AG04450 (cell line): ENCODE measurements at regions not wholly inside any gene's neighbourhood (a gene's known extent, or its start where the extent isn't known, plus 50 kb on each side); places are given as distances from the start of the nearest gene placed in this dataset.

Experiments
- CTCF ChIA-PET: fragments of 300-600, 350-600 bp; formaldehyde crosslinking; extraction: SDS; loops from one replicate; lab custom pipeline; 2022; ENCODE audit warnings: antibody characterized with exemption, inconsistent platforms; lab: Charles Lee
- POLR2A ChIA-PET: fragments of 350-600 bp; formaldehyde crosslinking; extraction: SDS; loops from one replicate; lab custom pipeline; 2021; ENCODE audit warnings: antibody characterized with exemption, inconsistent platforms; lab: Yijun Ruan, JAX
- DNase-seq: peaks from one replicate; pipeline ENCODE4 v3.0.0-alpha.2; 2011; ENCODE audit warnings: low read depth, low spot score
- H3K27ac ChIP-seq: one replicate; pipeline ENCODE4 v1.5.1; 2012; ENCODE audit warnings: low read depth, low read length, control low read depth
- H3K27me3 ChIP-seq: one replicate; pipeline ENCODE4 v1.6.0; 2012; ENCODE audit warnings: low read length; ENCODE audit not compliant: control insufficient read depth, insufficient read depth
- H3K4me3 ChIP-seq: 2 replicates; pipeline ENCODE4 v1.5.1; 2011; ENCODE audit warnings: mild to moderate bottlenecking, low read depth, low read length, control low read depth
- H3K9me3 ChIP-seq: 2 replicates; pipeline ENCODE4 v1.5.1; 2012; ENCODE audit warnings: low read length; ENCODE audit not compliant: control insufficient read depth, insufficient read depth
- TF ChIP-seq, protein P1 (sequence below): IDR thresholded peaks from 2 replicates; pipeline ENCODE4 v1.5.1; 2011; ENCODE audit warnings: low read depth, low read length, control low read depth, inconsistent platforms

DNA sequence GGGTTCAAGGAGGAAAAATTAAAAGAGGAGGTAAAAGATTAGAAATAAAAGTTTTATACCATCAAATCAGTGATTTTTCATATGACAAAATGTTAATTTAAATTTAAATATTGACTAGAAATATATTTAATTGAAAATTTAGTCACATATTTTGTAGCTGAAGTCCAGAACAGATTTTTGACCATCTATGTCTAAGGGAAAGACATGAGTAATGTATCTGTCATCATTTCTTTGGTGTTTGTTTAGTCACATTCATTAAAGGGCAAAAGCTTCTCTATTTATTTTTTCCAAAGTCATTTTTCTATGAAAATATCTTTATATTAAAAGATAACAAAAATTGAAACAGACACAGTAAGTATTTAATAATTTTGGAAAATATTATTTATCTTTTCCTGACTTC is 252.0 kb upstream of the ISL1 start:
- Histone ChIP-seq H3K4me3 (no peak overlapping the region), H3K27me3 (no peaks in the 10 kb centered on the region), H3K9me3 (peaks cover 7% of the 10 kb centered on the region), H3K27ac (no peak overlapping the region)
- ChIA-PET POLR2A (no interaction called here), CTCF (no interaction called here)
- TF ChIP-seq, protein P1, sequence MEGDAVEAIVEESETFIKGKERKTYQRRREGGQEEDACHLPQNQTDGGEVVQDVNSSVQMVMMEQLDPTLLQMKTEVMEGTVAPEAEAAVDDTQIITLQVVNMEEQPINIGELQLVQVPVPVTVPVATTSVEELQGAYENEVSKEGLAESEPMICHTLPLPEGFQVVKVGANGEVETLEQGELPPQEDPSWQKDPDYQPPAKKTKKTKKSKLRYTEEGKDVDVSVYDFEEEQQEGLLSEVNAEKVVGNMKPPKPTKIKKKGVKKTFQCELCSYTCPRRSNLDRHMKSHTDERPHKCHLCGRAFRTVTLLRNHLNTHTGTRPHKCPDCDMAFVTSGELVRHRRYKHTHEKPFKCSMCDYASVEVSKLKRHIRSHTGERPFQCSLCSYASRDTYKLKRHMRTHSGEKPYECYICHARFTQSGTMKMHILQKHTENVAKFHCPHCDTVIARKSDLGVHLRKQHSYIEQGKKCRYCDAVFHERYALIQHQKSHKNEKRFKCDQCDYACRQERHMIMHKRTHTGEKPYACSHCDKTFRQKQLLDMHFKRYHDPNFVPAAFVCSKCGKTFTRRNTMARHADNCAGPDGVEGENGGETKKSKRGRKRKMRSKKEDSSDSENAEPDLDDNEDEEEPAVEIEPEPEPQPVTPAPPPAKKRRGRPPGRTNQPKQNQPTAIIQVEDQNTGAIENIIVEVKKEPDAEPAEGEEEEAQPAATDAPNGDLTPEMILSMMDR: no peak
- DNase-seq: no peak

DNA sequence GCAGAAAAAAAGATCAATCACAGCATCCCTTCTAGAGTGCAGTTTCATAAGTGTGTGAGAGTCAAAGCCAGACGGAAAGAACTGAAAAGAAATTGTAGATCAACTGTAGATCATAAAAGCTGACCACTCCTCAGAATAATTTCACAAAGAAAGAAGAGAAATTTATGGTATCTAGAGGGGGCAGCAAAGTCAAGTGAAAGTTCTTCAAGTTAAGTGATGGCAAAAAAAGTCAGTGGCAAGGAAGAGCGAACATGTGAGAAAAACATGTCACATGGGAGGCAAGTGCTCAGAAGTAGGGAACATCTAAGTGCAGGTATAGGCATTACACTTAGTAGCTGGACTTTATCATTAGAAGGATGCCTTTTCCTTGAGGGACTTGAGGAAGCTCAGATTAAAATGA is 245.1 kb upstream of the ISL1 start:
- ChIA-PET POLR2A (no interaction called here), CTCF (no interaction called here)
- no peak for DNase-seq
- H3K27ac ChIP-seq: no peak overlapping the region
- H3K4me3 ChIP-seq: no peak overlapping the region
- peaks cover 3% of the 10 kb centered on the region; the same call in 1 of the 2 replicates for H3K9me3 ChIP-seq
- no peaks in the 10 kb centered on the region for H3K27me3 ChIP-seq
- TF ChIP-seq, protein P1: no peak

DNA sequence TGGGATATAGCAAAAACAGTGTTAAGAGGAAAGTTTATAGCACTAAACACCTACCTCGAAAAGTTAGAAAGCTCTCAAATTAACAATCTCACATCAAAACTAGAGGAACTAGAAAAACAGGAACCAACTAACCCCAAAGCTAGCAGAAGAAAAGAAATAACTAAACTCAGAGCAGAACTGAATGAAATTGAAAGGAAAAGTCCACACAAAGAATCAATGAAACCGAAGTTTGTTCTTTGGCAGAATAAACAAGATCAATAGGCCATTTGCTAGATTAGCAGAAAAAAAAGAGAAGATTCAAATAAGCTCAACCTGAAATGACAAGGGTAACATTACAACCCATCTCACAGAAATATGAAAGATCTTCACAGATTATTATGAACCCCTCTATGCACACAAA is 234.8 kb upstream of the ISL1 start:
- no peak overlapping the region for H3K27ac ChIP-seq
- POLR2A ChIA-PET: no interaction called here
- no peak for DNase-seq
- CTCF ChIA-PET: no interaction called here
- H3K4me3 ChIP-seq: no peak overlapping the region
- no peaks in the 10 kb centered on the region for H3K27me3 ChIP-seq
- TF ChIP-seq, protein P1: no peak
- no peaks in the 10 kb centered on the region; the same call in 1 of the 2 replicates for H3K9me3 ChIP-seq

DNA sequence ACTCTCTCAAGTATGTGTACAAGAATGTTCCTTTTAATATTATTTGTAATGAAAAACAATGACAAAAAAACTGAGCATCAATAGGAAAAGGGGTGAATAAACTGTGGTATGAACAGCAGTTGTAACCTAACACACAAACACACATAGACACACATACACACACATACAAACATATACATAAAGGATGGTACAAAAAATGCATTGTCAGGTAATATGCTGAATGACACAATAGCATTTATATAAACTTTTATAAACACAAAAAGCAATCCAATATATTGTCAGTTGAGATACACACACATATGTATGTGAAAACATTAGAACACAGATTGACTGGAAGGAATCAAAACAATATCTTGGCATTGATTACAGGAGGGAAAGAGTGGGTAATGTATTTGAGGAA is 227.0 kb upstream of the ISL1 start:
- no peak for DNase-seq
- CTCF ChIA-PET: no interaction called here
- no peaks in the 10 kb centered on the region for H3K27me3 ChIP-seq

DNA sequence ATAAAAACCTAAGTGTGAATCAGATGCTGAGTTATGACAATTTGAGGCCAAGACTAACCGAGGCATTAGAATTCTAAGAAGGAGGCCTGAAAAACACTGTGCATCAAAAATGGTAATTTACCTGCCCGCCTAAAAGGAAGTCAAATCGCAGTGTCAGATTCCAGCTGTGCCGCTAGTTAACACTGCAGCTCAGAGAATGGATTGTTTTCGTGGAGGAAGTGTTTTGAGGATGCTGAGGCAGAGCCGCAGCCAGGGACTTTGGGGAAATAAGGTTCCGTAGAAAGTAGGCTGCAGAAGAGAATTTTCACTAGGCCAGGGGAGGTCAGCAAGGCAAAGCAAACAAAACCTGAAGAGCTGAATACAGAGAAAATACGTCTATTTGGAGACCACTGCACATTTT is 226.4 kb upstream of the ISL1 start:
- CTCF ChIA-PET: no interaction called here
- H3K27me3 ChIP-seq: no peaks in the 10 kb centered on the region

More for the DNA sequence above, 227.0 kb upstream of the ISL1 start:
- POLR2A ChIA-PET: no interaction called here
- peaks cover 14% of the 10 kb centered on the region for H3K9me3 ChIP-seq
- no peak overlapping the region for H3K4me3 ChIP-seq
- TF ChIP-seq, protein P1: no peak
- no peak overlapping the region for H3K27ac ChIP-seq

More for the DNA sequence above, 226.4 kb upstream of the ISL1 start:
- POLR2A ChIA-PET: no interaction called here
- TF ChIP-seq, protein P1: no peak
- peaks cover 14% of the 10 kb centered on the region for H3K9me3 ChIP-seq
- H3K4me3 ChIP-seq: no peak overlapping the region
- no peak overlapping the region for H3K27ac ChIP-seq
- no peak for DNase-seq
